ENCODE measurements at regions not wholly inside any gene's neighbourhood (a gene's known extent, or its start where the extent isn't known, plus 50 kb on each side); places are given as distances from the start of the nearest gene placed in this dataset.

GRCh38 chr18:57973889-57974288 lies 70.1 kb upstream of the NEDD4L start:
- no peak overlapping the region for H3K4me2 ChIP-seq
- no peaks in the 10 kb centered on the region for H3K9me3 ChIP-seq
- no peak overlapping the region for H3K9ac ChIP-seq
- TF ChIP-seq SIN3A (IDR thresholded peaks at IDR 0.05; ENCODE audit: borderline replicate concordance, low read depth, low read length), result no peak
- TF ChIP-seq RAD21 (IDR thresholded peaks at IDR 0.05; ENCODE audit: low read length), result no peak
- TF ChIP-seq NFIC (IDR thresholded peaks at IDR 0.05; ENCODE audit: borderline replicate concordance), result no peak
- no peak for TF ChIP-seq POLR2AphosphoS5 (IDR thresholded peaks at IDR 0.05; ENCODE audit: low read depth, low read length)
- no peak for TF ChIP-seq USF2 (IDR thresholded peaks at IDR 0.05; ENCODE audit: borderline replicate concordance, low read depth, low read length)
- no peak for TF ChIP-seq EZH2phosphoT487 (IDR thresholded peaks at IDR 0.05; ENCODE audit: borderline replicate concordance, low read depth)
- no peak for TF ChIP-seq REST (IDR thresholded peaks at IDR 0.05; ENCODE audit: low read depth, low read length)
- TF ChIP-seq NRF1 (IDR thresholded peaks at IDR 0.05; ENCODE audit: low read depth, low read length), result no peak
- TF ChIP-seq MXI1 (IDR thresholded peaks at IDR 0.05; ENCODE audit: low read depth, low read length), result no peak
- no peak for TF ChIP-seq GABPA (IDR thresholded peaks at IDR 0.05; ENCODE audit: low read depth)
- no peak for TF ChIP-seq ELF1 (IDR thresholded peaks at IDR 0.05)
- TF ChIP-seq FOXM1 (IDR thresholded peaks at IDR 0.05; ENCODE audit: low read depth), result no peak
- no peaks in the 10 kb centered on the region for H3F3A ChIP-seq (replicated peaks; ENCODE audit: insufficient read depth)
- CTCF ChIA-PET, result interaction anchor here (0.6 to 2.3 kb wide), 2 partner anchors 15 to 1875 kb away, joined by 3 to 6 read pairs; no protein-coding TSS in a partner anchor
- H3K9me2 ChIP-seq, result no peaks in the 10 kb centered on the region
- no peaks in the 10 kb centered on the region for H3K4me1 ChIP-seq (ENCODE audit: control insufficient read depth in 1 of 2, insufficient read depth in 2 of 2, low read depth in 1 of 2, low read length in 1 of 2)
- no peaks in the 10 kb centered on the region for H4K20me1 ChIP-seq (ENCODE audit: insufficient read depth)
- no peaks in the 10 kb centered on the region for H3K27me3 ChIP-seq (ENCODE audit: insufficient read depth)
- WGBS (ENCODE audit: low lambda C conversion rate), result 75% methylated on average over 7 of the region's 7 CpGs
- no peak overlapping the region for H2AFZ ChIP-seq (ENCODE audit: low read depth)
- no peaks in the 10 kb centered on the region for H3K79me2 ChIP-seq (ENCODE audit: insufficient read depth)
- DNase-seq, result no peak
- H3K36me3 ChIP-seq (replicated peaks in 1 of 2; ENCODE audit: control insufficient read depth in 1 of 2, insufficient read depth in 2 of 2, low read length in 1 of 2), result no peaks in the 10 kb centered on the region
- POLR2A ChIA-PET, result no interaction called here
- H3K4me3 ChIP-seq (ENCODE audit: low read depth in 2 of 2, low read length in 1 of 2), result no peak overlapping the region
- H3K27ac ChIP-seq (ENCODE audit: low read depth in 2 of 2, low read length in 1 of 2), result no peak overlapping the region

GRCh38 chr18:57970356-57971095 lies 73.5 kb upstream of the NEDD4L start:
- no peaks in the 10 kb centered on the region for H3K27me3 ChIP-seq (ENCODE audit: insufficient read depth)
- TF ChIP-seq CTCF (IDR thresholded peaks at IDR 0.05) (peak; percentile 46), GABPA (IDR thresholded peaks at IDR 0.05; ENCODE audit: low read depth) (no peak)
- ChIA-PET CTCF (interaction anchor here (0.6 kb wide), 1 partner anchor 578 kb away, joined by 3 read pairs; no protein-coding TSS in a partner anchor), POLR2A (no interaction called here)
- no peak for DNase-seq
- no peaks in the 10 kb centered on the region for H3K9me3 ChIP-seq
- H3K79me2 ChIP-seq (ENCODE audit: insufficient read depth), result no peaks in the 10 kb centered on the region
- H3K4me1 ChIP-seq (ENCODE audit: control insufficient read depth in 1 of 2, insufficient read depth in 2 of 2, low read depth in 1 of 2, low read length in 1 of 2), result no peaks in the 10 kb centered on the region
- H3K9ac ChIP-seq, result no peak overlapping the region
- H3K36me3 ChIP-seq (replicated peaks in 1 of 2; ENCODE audit: control insufficient read depth in 1 of 2, insufficient read depth in 2 of 2, low read length in 1 of 2), result no peaks in the 10 kb centered on the region
- H4K20me1 ChIP-seq (ENCODE audit: insufficient read depth), result no peaks in the 10 kb centered on the region
- no peak overlapping the region for H3K4me2 ChIP-seq
- H3F3A ChIP-seq (replicated peaks; ENCODE audit: insufficient read depth), result no peaks in the 10 kb centered on the region
- WGBS (ENCODE audit: low lambda C conversion rate), result 93% methylated on average over 10 of the region's 12 CpGs
- no peak overlapping the region for H3K4me3 ChIP-seq (ENCODE audit: low read depth in 2 of 2, low read length in 1 of 2)
- H3K9me2 ChIP-seq, result no peaks in the 10 kb centered on the region
- no peak overlapping the region for H3K27ac ChIP-seq (ENCODE audit: low read depth in 2 of 2, low read length in 1 of 2)
- H2AFZ ChIP-seq (ENCODE audit: low read depth), result no peak overlapping the region
